OCI-LY1 (cell line): ENCODE measurements at regions not wholly inside any gene's neighbourhood (a gene's known extent, or its start where the extent isn't known, plus 50 kb on each side); places are given as distances from the start of the nearest gene placed in this dataset.

Experiments used
- H2AFZ ChIP-seq: fragments of 200-600 bp; sonication (generic), shearing (Covaris generic); 2 replicates; pipeline ENCODE4 v1.6.0; 2014; ENCODE audit warnings: antibody characterized with exemption, mild to moderate bottlenecking, low read length
- H3F3A ChIP-seq: fragments of 200-600 bp; sonication (generic), shearing (Covaris generic); 2 replicates; pipeline ENCODE4 v1.6.0; 2014; ENCODE audit warnings: mild to moderate bottlenecking, antibody characterized with exemption, low read length, moderate library complexity; ENCODE audit not compliant: insufficient read depth
- H3K27ac ChIP-seq: fragments of 200-600 bp; sonication (generic); 2 replicates; pipeline ENCODE4 v1.5.1; 2014; ENCODE audit warnings: low read length, mixed run types, mild to moderate bottlenecking, low read depth; ENCODE audit not compliant: poor library complexity, severe bottlenecking
- H3K27me3 ChIP-seq: fragments of 200-600 bp; sonication (generic); 2 replicates; pipeline ENCODE4 v1.6.0; 2014; ENCODE audit warnings: antibody characterized with exemption, mild to moderate bottlenecking, low read length, moderate library complexity; ENCODE audit not compliant: insufficient read depth
- H3K36me3 ChIP-seq: fragments of 200-600 bp; sonication (generic); 2 replicates; pipeline ENCODE4 v1.6.1; 2014; ENCODE audit warnings: mild to moderate bottlenecking, antibody characterized with exemption, low read length, moderate library complexity, mixed read lengths; ENCODE audit not compliant: insufficient read depth
- H3K4me1 ChIP-seq: fragments of 200-600 bp; sonication (generic); 2 replicates; pipeline ENCODE4 v1.5.1; 2014; ENCODE audit warnings: mild to moderate bottlenecking, low read length, moderate library complexity; ENCODE audit not compliant: insufficient read depth, severe bottlenecking
- H3K4me2 ChIP-seq: fragments of 200-600 bp; sonication (generic), shearing (Covaris generic); 2 replicates; pipeline ENCODE4 v1.6.1; 2014; ENCODE audit warnings: low read length
- H3K4me3 ChIP-seq: fragments of 200-600 bp; sonication (generic); 2 replicates; pipeline ENCODE4 v1.5.1; 2014; ENCODE audit warnings: low read length, low read depth, mild to moderate bottlenecking, mixed read lengths; ENCODE audit not compliant: poor library complexity, severe bottlenecking
- H3K79me2 ChIP-seq: fragments of 200-600 bp; shearing (Covaris generic); 2 replicates; pipeline ENCODE4 v1.6.1; 2016; ENCODE audit warnings: mixed run types, low read length, mixed read lengths; ENCODE audit not compliant: insufficient read depth
- H3K9ac ChIP-seq: fragments of 200-600 bp; sonication (generic), shearing (Covaris generic); 2 replicates; pipeline ENCODE4 v1.6.1; 2014; ENCODE audit warnings: mild to moderate bottlenecking, low read length, mixed read lengths
- H3K9me2 ChIP-seq: fragments of 200-600 bp; sonication (generic), shearing (Covaris generic); 2 replicates; pipeline ENCODE4 v1.6.1; 2014; ENCODE audit warnings: low read depth, mild to moderate bottlenecking, low read length, mixed read lengths
- H3K9me3 ChIP-seq: fragments of 200-600 bp; shearing (Covaris generic); 2 replicates; pipeline ENCODE4 v1.6.1; 2014; ENCODE audit warnings: low read length, mixed read lengths
- H4K20me1 ChIP-seq: fragments of 200-600 bp; sonication (generic), shearing (Covaris generic); 2 replicates; pipeline ENCODE4 v1.6.0; 2016; ENCODE audit warnings: mild to moderate bottlenecking, low read length; ENCODE audit not compliant: insufficient read depth
- EZH2 ChIP-seq: fragments of 200-600 bp; sonication (generic), shearing (Covaris generic); IDR thresholded peaks from 2 replicates; pipeline ENCODE4 v1.8.0; 2017; ENCODE audit warnings: borderline replicate concordance, mixed run types, mild to moderate bottlenecking, antibody characterized with exemption, low read length, moderate library complexity, mixed read lengths
- TF ChIP-seq, protein P1 (sequence below): fragments of 200-600 bp; sonication (generic), shearing (Covaris generic); IDR thresholded peaks from 2 replicates; pipeline ENCODE4 v1.5.1; 2017; ENCODE audit warnings: mild to moderate bottlenecking, antibody characterized with exemption, low read length, moderate library complexity, mixed read lengths

DNA sequence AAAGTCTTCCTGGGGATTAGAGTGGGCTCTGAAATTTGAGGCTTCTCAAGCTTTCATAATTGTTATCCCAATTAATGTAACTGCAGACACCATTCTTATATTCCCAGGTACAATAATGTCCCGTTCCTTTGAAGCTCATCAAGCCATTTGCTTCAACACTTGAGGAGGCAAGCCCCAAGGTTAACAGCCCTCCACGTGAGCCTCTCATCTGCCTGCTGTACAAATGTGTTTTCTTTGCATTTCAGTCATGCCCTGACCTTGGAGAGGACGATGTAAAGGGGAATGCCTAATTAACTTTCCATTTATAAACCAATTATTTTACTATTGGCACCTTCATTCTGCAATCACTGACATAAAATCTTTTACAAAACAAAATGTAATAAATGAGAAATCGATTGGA, 106.3 kb downstream of the SETD4 start:
- Histone ChIP-seq H4K20me1 (no peaks in the 10 kb centered on the region), H3K4me2 (no peak overlapping the region), H2AFZ (no peak overlapping the region), H3K9ac (no peak overlapping the region), H3K9me2 (no peaks in the 10 kb centered on the region), H3K79me2 (no peaks in the 10 kb centered on the region), H3F3A (no peaks in the 10 kb centered on the region), H3K9me3 (no peaks in the 10 kb centered on the region), H3K27ac (no peak overlapping the region), H3K4me1 (no peaks in the 10 kb centered on the region), H3K36me3 (no peaks in the 10 kb centered on the region), H3K4me3 (no peak overlapping the region), H3K27me3 (no peaks in the 10 kb centered on the region)
- TF ChIP-seq, protein P1, sequence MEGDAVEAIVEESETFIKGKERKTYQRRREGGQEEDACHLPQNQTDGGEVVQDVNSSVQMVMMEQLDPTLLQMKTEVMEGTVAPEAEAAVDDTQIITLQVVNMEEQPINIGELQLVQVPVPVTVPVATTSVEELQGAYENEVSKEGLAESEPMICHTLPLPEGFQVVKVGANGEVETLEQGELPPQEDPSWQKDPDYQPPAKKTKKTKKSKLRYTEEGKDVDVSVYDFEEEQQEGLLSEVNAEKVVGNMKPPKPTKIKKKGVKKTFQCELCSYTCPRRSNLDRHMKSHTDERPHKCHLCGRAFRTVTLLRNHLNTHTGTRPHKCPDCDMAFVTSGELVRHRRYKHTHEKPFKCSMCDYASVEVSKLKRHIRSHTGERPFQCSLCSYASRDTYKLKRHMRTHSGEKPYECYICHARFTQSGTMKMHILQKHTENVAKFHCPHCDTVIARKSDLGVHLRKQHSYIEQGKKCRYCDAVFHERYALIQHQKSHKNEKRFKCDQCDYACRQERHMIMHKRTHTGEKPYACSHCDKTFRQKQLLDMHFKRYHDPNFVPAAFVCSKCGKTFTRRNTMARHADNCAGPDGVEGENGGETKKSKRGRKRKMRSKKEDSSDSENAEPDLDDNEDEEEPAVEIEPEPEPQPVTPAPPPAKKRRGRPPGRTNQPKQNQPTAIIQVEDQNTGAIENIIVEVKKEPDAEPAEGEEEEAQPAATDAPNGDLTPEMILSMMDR: no peak
- no peak for TF ChIP-seq EZH2

GRCh38 chr21:35953597-35953996, 106.7 kb downstream of the SETD4 start:
- Histone ChIP-seq H3K36me3 (no peaks in the 10 kb centered on the region), H3K4me1 (no peaks in the 10 kb centered on the region), H3K9ac (no peak overlapping the region), H3K27ac (no peak overlapping the region), H3K4me2 (no peak overlapping the region), H2AFZ (no peak overlapping the region), H3K79me2 (no peaks in the 10 kb centered on the region), H3K27me3 (no peaks in the 10 kb centered on the region), H3K9me2 (no peaks in the 10 kb centered on the region), H4K20me1 (no peaks in the 10 kb centered on the region), H3F3A (no peaks in the 10 kb centered on the region), H3K9me3 (no peaks in the 10 kb centered on the region), H3K4me3 (no peak overlapping the region)
- TF ChIP-seq, protein P1: no peak
- TF ChIP-seq EZH2: no peak

- Histone ChIP-seq H4K20me1 (no peaks in the 10 kb centered on the region), H3K9ac (no peak overlapping the region)
- TF ChIP-seq, protein P1: no peak
- no peak for TF ChIP-seq EZH2
Observed at GRCh38 chr21:35952651-35953340, 107.5 kb downstream of the SETD4 start.

More at GRCh38 chr21:35952651-35953340, 107.5 kb downstream of the SETD4 start:
- H3K9me3 ChIP-seq: no peaks in the 10 kb centered on the region
- H3K4me2 ChIP-seq: no peak overlapping the region
- H3K79me2 ChIP-seq: no peaks in the 10 kb centered on the region
- no peaks in the 10 kb centered on the region for H3K9me2 ChIP-seq
- H3K4me1 ChIP-seq: no peaks in the 10 kb centered on the region
- H2AFZ ChIP-seq: no peak overlapping the region
- no peaks in the 10 kb centered on the region for H3K36me3 ChIP-seq
- no peak overlapping the region for H3K4me3 ChIP-seq
- H3K27me3 ChIP-seq: no peaks in the 10 kb centered on the region
- no peaks in the 10 kb centered on the region for H3F3A ChIP-seq
- H3K27ac ChIP-seq: no peak overlapping the region
